Inferior parietal cortex (tissue), 1 donor: ENCODE measurements at regions not wholly inside any gene's neighbourhood (a gene's known extent, or its start where the extent isn't known, plus 50 kb on each side); places are given as distances from the start of the nearest gene placed in this dataset.
A peak's percentile ranks its signal among the peaks of the same experiment; 100 is the strongest.

Experiments
- DNase-seq: peaks from one replicate; pipeline ENCODE4 v3.0.0-alpha.2; 2016; ENCODE audit errors: extremely low spot score

DNA sequence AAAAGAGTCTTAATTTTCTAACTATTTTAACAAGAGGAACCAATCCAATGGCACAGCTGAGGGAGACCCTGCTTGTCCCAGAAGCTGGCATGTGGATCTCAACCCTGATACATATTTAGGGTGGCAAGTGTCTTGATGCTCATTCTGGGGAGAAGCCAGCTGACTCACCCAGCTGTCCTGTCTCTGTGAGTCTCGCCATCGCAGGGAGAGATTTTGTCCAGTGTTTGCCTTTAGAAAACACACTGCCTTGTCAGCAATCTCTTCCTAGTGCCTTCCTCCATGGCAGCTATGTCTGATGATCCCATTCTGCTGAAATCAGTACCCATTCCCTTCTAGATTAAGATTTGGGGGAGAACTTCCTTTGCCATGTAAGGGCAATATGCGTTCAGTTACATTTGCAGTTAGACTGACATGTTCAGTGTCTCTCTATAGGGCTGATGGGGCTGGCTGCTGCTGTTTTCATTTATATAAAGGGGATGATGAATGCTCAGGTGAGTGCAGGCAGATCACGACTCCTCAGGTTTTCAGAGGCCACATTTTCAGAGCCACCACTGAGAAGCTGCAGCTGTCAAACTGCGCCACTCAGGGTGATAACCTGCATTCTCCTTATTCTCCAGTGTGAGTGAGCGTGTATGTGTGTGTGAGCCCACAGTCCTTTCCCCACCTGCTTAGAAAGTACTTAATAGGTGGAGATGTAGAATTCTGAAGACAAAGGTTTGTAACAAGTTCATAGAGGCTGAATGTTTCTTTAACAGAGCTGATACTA lies 217.0 kb downstream of the GAS1 start:
- DNase-seq: no peak

DNA sequence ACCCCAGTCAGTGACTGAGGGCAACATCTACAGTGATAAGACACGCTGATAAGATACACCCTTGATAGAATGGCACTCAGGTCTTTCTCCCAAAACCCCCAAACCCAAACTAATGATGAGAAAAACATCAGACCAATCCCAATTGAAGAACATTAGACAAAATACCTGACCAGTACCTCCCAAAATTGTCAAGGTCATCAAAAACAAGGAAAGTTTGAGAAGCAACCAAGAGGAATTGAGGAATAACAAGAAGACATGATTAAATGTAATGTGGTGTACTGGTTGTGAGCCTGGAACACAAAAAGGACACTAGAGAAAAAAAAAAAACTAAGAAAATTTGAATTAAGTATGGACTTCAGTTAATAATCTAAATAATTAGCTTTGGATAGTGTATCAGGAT lies 222.8 kb downstream of the GAS1 start:
- no peak for DNase-seq

DNA sequence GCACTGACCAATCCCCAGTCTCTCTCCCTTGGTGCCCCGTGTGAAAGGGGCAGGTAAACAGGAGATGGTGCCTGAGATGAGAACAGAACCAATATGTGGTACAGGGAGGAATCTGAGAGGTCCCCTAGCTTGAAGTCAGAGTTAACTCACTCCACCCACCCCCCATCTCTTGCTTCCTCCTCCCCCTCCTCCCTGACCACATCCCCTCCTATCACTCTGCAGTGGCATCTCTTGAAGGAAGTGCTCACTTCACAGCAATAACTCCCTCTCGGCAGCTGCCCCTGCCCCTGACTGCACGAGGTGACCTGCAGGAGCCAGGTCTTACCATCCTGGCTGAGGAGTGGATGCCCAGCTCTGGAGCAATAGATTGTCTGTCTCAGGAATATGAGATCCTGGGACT lies 224.0 kb downstream of the GAS1 start:
- DNase-seq: no peak

DNA sequence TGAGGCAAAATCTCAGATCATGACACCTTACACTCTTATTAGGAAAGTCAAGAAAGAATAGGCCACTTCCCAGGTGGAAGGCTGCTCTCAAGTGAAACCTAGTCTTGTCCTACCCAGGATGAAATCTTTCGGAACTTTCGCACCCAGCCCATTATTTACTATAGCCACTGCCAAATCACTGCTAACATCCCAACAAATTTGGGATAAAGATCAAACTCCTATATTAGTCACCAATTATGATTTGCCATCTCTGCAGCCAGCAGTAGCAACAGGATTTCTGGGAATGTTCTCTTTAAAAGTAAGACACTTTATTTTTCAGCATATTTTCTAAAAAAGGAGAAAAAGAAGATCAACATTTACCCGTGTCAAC lies 224.6 kb downstream of the GAS1 start:
- DNase-seq: no peak

DNA sequence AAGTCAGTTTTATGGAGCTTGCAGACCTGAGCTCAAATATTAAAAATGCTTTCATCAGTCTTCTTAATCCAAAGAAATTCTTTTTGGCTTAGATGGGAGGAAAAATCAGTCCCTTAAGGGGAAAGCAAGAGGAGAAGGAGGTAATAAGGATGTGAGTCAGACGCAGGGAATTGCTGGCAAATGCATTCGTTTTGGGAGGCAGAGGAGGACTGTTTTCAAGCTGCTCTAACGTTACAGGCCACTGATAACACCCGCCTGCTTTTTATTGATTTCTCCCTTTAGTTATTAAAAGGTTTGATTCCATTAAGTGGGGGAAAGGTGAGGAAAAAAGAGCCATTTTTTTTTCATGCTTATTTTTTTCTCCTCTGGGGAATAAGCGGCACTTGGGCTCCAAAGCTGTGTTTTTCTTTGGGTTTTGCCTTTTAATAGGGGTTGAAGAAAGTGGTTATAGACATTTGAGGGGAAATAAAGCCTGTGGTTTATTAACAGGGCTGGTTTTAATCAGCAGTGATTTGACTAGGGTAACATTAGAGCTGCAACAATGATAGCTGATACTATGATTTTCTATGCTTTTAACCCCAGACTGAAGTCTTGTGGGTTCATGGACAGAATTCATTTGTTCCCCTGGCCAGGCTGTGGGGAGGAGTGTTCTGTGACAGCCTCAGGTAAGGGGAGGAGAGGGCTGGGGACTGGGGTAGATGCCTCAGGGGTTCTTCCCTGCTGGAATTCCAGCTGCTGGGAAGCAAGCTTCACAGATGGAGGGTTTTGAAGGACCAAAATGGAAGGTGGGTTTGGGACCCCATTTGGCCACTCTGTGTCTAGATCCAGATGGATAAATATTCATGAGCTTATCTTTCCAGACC lies 225.2 kb downstream of the GAS1 start:
- DNase-seq: no peak

DNA sequence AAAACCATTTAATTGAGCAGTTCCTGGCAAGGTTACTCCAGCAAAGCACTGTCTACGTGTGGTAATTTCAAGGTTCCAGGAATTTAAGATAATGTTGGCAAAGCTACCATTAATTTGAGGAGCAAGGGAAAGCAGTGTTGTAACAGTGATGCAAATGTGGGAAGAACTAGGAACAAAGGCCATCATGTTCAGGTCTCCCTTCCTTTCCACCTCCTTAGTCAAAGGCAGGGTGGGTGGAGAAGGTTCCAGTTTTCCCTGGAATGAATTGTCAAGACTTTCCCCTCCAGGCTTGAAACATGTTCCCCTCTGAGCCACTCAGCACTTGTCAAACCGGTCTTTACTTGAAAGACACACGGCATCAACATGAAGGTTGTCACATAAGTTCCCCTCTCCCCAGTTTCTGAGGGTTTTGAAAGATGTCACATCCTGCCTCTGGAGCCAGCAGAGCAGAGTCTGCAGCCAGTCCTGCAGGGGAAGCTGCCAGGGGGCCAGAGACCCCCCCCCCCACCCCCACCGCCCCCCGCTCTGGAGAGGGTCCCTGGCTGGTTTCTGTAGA lies 226.0 kb downstream of the GAS1 start:
- no peak for DNase-seq

DNA sequence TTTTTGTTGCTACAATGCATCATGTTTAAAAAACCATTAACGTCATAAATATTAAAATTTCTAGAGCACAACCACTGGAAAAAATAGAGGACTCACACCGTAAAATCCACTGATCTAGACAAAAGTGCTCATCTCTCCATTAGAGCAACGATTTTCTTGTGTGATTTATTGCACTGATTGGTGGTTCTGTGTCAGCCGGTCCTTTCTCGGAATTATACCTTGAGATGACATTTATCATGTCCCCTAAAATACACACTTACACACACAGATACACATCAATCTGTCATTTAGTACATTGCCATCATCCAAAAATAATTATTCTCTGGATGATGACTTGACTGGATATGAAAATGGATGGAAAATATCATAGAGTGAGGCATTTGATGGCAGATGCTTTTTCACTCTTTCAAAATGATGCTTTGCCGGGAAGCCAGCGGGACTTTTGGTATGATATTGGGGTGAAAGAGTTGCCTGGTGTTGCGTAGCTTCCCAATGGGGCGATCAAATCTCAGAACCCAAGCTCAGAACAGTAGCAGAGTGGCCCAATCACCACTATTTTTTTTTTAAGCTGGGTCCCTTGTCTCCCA lies 226.6 kb downstream of the GAS1 start:
- no peak for DNase-seq

DNA sequence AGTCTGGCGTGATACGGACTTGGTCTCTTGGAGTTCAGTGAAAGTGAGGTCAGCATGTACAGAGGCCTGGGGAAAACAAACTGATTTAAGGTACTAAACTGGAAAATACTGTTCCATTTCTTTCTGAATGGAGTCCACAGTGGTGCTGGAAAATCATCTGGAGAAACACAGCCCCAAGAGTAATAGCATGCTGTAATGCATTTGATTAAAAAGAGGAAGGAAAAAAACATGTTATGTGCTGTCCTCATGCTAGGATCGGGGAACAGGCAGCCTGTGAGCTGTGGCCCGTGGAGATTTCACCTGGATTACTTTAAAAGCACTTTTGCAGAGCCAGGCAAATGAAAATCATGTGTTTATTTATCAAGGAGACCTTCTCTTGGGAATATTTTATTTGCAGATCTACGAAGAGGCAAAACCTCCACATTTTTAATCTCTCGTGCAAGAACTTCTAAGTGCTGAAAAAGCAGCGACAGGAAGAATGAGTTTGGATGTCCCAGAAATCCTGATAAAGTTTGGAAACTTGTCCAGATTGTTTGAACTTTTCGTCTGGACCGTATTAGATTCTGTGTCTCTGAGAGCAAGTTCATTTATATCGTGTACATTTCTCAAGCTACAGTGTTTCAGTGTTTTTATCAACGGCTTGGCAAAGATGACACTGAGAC lies 228.8 kb downstream of the GAS1 start:
- no peak for DNase-seq

DNA sequence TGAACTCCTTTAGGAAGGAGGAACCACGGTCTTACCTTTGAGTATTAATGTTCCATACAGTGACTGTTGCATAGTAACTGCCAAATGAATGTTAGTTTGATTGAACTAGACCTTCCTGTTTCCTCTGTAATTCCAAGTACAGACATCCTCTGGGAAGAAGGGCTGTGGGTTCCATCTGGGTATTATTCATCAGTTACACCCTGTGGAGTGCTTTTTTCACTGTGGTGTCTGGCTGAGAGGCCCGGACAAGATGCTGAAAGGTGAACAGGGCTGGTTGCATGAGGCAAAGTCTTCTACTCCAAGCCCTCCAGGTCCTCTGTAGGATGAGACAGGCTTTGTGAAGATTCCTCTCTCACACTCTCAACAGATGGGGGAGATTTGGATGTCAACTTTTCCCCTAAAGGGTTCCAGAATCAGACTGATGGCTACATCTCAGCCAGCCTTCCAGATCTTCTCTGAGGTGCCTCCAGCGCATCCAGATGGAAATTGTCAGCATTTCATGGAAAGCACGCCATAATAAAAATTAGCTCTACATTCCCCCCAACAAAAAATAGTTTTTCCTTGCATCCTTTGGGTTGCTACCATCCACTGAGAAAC lies 230.9 kb downstream of the GAS1 start:
- no peak for DNase-seq

DNA sequence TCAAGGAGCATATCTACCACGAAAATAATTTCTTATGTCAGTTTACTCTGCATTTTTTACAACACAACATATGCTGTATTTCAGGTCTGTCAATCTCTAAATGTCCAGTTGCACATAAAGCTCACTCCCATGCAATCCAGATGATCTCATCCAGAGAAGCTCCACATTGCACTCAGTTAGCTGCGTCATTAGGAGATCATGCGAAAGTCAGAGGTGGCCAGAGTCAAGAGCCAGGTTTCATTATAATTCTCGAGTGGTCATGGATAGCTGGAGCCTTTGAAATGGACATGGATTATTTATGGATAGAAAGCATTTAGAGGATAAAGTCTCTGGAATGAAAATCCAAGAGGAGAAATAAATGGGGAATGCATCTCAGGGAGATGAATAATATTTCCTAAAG lies 232.3 kb downstream of the GAS1 start:
- DNase-seq: no peak

DNA sequence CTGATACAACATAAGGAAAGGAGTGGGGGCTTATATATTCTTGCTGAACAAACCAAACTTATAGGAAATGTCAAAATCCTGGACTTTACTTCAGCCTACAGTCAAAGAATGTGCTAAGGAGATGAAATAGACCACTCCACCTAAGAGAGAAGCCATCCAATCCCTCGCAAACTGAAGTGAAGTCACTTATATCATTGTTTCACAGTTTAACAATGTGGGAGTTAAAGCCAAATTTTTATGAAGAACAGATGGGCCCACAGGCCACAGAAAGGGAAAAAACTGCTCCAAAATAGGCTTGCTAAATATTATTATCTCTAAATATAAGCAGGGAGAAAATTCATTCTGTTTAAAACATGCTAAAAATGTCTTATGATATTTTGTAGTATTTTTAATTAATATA lies 233.3 kb downstream of the GAS1 start:
- no peak for DNase-seq

DNA sequence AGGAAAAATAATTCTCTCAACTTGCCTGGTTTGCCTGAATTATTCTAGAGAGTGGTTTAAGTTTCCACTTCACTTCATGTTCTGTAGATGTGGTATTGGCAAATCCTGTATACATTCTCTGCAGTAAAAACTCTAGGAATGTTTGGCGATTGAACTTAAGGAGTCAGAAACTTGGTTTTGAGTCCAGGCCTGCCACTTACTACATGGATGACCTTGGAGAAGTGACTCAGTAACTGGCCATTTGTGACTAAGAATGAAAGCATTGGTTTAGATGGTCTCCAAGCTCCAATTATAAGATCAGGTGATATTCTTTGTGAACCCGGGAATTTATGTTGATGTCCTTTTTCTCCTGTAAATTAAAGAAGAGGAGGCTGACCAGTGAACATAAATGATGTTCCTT lies 233.8 kb downstream of the GAS1 start:
- no peak for DNase-seq

DNA sequence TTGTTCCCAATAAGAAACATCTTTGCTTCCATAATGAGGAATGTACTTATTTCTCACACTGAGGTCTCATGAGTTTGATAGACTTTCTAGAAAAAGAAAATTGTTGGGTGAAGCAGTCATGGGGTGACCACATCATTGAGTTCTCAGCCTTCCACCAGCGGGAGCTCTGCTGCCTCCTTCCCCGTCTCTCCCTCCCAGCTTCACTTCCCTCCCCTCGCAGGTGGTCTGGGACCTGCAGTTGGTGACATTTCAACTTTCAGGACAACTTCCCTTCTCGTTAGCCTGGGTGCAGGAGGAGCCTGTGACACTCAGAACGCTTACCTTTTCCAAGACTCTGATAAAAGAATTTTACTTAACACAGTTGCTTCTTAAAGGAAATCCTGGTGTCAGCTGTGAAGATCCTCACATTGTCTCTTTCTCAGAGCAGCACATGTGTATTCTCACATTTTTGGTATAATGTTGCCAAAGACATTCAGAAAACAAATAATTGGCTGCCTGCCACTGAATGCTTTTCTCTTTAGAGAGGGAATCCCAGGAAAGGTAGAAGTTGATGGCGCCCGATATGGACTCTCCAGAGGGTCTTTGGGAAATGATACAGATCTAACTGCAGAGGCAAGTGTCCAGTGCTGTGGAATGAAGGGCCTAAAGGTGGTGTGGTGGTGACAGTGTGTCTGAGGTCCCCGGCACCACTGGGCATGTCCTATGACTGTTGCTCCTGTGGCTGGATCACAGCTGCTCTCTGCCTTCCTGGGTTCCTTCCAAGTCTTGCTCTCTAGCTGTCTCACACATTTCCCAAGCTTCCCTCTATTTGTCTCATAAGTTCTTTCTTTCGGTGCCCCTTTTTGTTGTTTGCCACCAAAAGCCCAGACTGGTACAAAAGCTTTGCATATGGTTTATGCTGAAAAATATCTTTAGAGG lies 238.1 kb downstream of the GAS1 start:
- DNase-seq: no peak

DNA sequence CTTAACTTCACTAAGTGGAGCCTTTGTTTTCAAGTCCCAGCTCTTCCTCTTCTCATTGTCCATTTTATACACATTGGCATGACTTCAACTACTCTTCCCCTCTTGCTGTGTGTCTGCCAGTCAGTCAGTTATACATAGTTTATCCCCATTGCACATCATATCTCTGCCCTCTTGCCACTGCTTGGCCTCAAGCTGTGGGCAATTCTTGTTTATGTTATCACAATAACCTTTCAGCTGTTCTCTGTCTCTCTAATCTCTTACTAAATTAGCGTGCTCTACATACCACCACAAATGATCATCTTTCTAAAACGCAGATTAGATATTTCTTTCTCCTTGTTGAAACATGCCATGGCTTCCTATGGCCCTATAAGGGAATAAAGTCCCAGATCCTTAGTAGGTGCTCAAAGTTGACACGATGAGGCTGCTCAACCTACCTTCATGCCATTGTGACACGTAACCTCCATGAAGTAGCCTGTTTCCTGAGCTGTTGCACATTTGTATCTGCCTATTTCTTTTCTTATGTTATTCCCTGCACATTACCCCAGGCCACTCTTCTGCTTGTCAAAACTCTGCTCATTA lies 239.3 kb downstream of the GAS1 start:
- no peak for DNase-seq

DNA sequence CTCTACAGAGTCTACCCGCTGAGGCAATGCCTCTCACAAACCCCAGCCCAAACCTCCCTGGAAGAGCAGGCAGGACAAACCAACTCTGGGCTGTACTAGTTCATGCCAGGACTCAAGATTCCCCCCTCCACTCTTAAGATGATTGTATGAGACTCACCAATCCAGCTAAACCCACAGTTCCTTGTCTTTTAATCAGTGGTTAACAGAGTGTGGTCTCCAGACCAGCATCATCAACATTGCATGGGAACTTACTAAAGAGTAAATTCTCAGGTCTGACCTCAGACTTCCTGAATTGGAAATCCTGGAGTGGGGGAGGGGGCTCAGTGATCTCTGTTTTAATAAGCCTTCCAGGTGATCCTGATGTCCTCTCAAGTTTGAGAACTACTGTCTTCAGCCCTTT lies 240.9 kb downstream of the GAS1 start:
- no peak for DNase-seq

DNA sequence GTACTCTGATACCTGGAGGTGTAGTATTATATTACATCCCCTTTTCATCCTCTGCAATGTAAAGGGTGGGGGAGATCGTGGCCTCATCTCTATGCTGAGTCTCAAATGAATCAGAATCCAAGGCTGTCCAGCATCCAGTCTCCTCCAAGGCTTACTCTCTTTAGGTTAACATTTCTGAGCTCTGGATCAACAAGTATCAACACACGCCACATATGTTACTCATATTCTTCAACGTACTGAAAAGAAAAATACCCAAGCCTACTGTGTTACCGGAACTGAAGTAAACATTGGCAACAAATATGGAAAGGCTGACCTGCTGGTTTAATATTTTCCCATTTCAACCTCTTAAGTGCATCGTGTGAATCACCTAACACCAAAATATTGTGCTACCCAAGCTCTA lies 241.8 kb downstream of the GAS1 start:
- DNase-seq: no peak

DNA sequence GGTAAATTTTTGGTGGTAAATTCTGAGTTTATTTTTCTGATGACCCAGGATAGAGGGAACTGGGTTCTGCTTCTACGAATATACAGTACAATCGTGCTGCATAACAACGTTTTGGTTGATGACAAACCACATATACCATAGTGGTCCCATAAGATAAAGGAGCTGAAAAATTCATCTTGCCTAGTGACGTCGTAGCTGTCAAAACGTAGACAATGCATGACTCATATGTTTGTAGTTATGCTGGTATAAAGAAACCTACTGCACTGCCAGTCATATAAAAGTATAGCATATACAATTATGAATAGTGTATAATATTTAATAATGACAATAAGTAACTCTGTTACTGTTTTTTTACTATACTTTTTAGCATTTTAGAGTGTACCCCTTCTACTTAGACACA lies 244.0 kb downstream of the GAS1 start:
- no peak for DNase-seq

DNA sequence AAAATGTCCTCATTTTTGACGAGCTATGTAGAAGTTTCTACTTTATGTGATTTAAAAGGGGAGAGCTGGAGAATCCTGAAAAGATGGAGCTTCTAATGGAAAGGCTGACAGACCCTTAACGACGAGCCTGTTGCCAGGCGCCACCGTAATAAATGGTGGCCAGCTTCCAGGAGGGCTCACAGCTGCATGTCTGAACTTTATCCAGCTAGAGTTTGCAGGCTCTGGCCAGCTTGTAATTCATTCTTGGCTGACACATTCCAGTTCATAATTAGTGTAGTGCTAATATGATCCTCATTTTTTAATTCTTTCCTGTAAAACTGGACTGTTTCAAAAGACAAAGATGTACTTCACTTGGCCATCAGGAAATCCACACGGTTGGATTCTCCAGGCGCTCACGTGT lies 246.7 kb downstream of the GAS1 start:
- peak; percentile 57 for DNase-seq

DNA sequence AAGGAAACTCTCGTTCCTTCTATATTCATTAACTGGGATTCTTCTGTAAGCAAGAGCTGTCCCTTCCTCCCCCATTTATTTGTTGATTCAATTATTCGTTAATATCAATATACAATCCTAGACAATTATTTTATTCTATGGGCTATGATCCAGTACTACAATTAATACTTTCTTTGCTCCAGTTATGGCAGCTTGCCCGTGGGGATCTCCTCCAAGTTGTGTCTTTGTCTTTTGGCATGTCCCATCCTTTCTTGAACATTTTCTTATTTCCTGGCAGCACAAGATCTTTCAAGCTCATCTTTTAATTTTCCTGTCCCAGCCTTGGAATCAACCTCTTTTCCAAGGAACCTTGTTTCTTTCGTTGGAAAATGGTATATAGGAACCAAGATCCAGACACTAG lies 249.3 kb downstream of the GAS1 start:
- DNase-seq: no peak

DNA sequence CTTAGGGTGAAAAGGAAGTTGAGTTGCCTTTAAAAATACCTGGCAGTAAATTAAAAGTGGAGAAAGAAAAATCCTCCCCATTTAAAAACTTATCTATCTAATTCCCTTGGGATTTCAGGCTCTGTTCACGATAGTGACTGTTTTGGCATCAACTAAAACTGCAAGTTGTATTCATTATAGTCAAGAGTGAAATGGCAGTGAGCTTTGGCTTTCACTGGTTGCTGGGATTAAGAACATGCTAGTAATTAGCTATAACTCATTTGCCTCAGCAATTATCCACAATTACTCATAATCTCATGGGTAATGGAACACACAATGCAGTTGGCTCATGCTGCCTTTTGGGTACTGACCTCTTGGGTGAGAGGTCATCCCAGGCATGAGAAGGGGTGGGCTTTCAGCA lies 250.1 kb downstream of the GAS1 start:
- DNase-seq: no peak
